ENCODE measurements at regions not wholly inside any gene's neighbourhood (a gene's known extent, or its start where the extent isn't known, plus 50 kb on each side); places are given as distances from the start of the nearest gene placed in this dataset.

DNA sequence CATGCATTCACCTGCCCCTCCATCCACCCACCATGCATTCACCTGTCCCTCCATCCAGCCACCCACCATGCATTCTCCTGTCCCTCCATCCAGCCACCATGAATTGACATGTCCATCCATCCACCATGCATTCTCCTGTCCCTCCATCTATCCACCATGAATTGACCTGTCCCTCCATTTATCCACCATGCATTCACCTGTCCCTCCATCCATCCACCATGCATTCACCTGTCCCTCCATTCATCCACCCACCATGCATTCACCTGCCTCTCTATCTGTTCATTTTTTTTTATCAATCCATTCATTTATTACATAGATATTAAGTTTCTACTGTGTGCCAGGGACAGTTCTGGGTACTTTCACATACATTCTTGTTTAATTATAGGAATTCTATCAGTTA is 69.2 kb downstream of the MYCN start:
- TF ChIP-seq, protein P1, sequence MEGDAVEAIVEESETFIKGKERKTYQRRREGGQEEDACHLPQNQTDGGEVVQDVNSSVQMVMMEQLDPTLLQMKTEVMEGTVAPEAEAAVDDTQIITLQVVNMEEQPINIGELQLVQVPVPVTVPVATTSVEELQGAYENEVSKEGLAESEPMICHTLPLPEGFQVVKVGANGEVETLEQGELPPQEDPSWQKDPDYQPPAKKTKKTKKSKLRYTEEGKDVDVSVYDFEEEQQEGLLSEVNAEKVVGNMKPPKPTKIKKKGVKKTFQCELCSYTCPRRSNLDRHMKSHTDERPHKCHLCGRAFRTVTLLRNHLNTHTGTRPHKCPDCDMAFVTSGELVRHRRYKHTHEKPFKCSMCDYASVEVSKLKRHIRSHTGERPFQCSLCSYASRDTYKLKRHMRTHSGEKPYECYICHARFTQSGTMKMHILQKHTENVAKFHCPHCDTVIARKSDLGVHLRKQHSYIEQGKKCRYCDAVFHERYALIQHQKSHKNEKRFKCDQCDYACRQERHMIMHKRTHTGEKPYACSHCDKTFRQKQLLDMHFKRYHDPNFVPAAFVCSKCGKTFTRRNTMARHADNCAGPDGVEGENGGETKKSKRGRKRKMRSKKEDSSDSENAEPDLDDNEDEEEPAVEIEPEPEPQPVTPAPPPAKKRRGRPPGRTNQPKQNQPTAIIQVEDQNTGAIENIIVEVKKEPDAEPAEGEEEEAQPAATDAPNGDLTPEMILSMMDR (conservative IDR thresholded peaks at IDR 0.05 in 1 of 2, IDR thresholded peaks at IDR 0.05 in 1 of 2; ENCODE audit: extremely low read depth in 1 of 2, insufficient read depth in 1 of 2, low read depth in 1 of 2, low read length in 2 of 2): no peak
- no peak for TF ChIP-seq EZH2 (IDR thresholded peaks at IDR 0.05; ENCODE audit: borderline replicate concordance, low read length)
